ENCODE measurements at regions not wholly inside any gene's neighbourhood (a gene's known extent, or its start where the extent isn't known, plus 50 kb on each side); places are given as distances from the start of the nearest gene placed in this dataset.

GRCh38 chrX:39576041-39576872, 521.5 kb downstream of the BCOR start:
- no peaks in the 10 kb centered on the region for H3K36me3 ChIP-seq
- no peaks in the 10 kb centered on the region for H3K4me1 ChIP-seq
- no peaks in the 10 kb centered on the region for H3K9me3 ChIP-seq
- H3K27ac ChIP-seq: no peak overlapping the region
- H3K4me3 ChIP-seq: no peak overlapping the region
- TF ChIP-seq CTCF (IDR thresholded peaks at IDR 0.05): no peak
- peaks cover 0 to 6% (median 0%) of the 10 kb centered on the region in 4 donors for H3K27me3 ChIP-seq
- peak in 1 of 6 donors; percentile 39 for DNase-seq
- WGBS, 2 donors: 54 to 66% methylated on average over 28 of the region's 28 CpGs
- no peak for FAIRE-seq
- ATAC-seq: peak in 2 of 4 donors; percentile 26 to 42
- intact Hi-C loops (cut with DNase I): no loop called here

GRCh38 chrX:39577206-39577984, 520.4 kb downstream of the BCOR start:
- no peaks in the 10 kb centered on the region for H3K9me3 ChIP-seq
- no peak for TF ChIP-seq CTCF (IDR thresholded peaks at IDR 0.05)
- FAIRE-seq (no peak), ATAC-seq (no peak), DNase-seq (no peak)
- 47 to 63% methylated on average over 13 of the region's 13 CpGs for WGBS, 2 donors
- no peaks in the 10 kb centered on the region for H3K4me1 ChIP-seq
- H3K4me3 ChIP-seq: no peak overlapping the region
- intact Hi-C loops (cut with DNase I): no loop called here
- H3K36me3 ChIP-seq: no peaks in the 10 kb centered on the region
- peaks cover 0 to 6% (median 0%) of the 10 kb centered on the region in 4 donors for H3K27me3 ChIP-seq
- H3K27ac ChIP-seq: no peak overlapping the region

- no peaks in the 10 kb centered on the region for H3K9me3 ChIP-seq
- no peak overlapping the region for H3K4me3 ChIP-seq
- intact Hi-C loops (cut with DNase I): no loop called here
- TF ChIP-seq CTCF (IDR thresholded peaks at IDR 0.05): no peak
- no peaks in the 10 kb centered on the region for H3K36me3 ChIP-seq
- H3K4me1 ChIP-seq: no peaks in the 10 kb centered on the region
- no peak overlapping the region for H3K27ac ChIP-seq
- ATAC-seq (no peak), DNase-seq (no peak), FAIRE-seq (no peak)
- 68 to 73% methylated on average over 16 of the region's 16 CpGs for WGBS, 2 donors
- peaks cover 0 to 6% (median 0%) of the 10 kb centered on the region in 4 donors for H3K27me3 ChIP-seq
Measured at GRCh38 chrX:39577985-39578869, 519.5 kb downstream of the BCOR start.

DNA sequence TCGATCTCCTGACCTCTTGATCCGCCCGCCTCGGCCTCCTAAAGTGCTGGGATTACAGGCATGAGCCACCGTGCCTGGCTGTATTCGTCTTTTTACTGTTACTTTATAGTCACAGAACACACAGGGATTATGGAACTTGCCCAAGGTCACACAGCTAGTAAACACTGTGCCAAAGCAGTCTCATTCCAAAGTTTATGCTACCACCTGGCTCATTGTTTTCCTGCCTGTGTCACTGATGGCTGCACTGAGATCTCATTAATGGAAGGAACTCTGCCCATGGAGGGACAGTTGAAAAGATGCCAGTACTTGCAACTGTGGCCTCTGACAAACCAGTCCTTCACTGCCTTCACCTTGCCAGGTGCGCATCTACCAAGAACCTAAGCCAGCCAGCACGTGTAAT, 517.7 kb downstream of the BCOR start:
- H3K4me1 ChIP-seq: no peaks in the 10 kb centered on the region
- no peaks in the 10 kb centered on the region for H3K36me3 ChIP-seq
- peak in 2 of 4 donors; percentile 60 to 63 for ATAC-seq
- 53 to 62% methylated on average over 8 of the region's 8 CpGs for WGBS, 2 donors
- no peaks in the 10 kb centered on the region for H3K9me3 ChIP-seq
- TF ChIP-seq CTCF (IDR thresholded peaks at IDR 0.05): no peak
- H3K27ac ChIP-seq: no peak overlapping the region
- no peak for DNase-seq
- intact Hi-C loops (cut with DNase I): no loop called here
- H3K4me3 ChIP-seq: no peak overlapping the region
- FAIRE-seq: no peak
- H3K27me3 ChIP-seq: peaks cover 0 to 6% (median 0%) of the 10 kb centered on the region in 4 donors
